ENCODE measurements at regions not wholly inside any gene's neighbourhood (a gene's known extent, or its start where the extent isn't known, plus 50 kb on each side); places are given as distances from the start of the nearest gene placed in this dataset.

DNA sequence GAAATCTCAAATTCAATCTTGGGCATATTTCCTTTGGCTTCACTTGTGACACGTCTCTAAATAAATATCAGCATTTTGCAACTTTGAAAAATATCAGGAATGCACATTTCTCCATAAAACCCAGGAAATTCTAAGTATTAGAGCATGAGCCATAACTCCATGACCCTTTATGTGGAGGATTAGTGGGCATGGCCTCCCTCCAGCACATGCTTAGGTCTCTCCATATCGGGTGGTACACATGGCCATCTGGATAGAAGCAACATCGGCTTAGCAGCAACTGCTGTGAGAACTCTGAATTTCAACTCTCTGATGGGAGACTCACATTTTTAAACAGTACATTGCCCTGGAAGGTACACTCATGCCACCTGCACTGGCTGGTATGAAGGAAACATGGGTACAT is 73.7 kb upstream of the EGFLAM start:
- TF ChIP-seq POLR2A (IDR thresholded peaks at IDR 0.05) (no peak), CTCF (IDR thresholded peaks at IDR 0.05) (no peak)
